Gastrocnemius medialis (tissue), 4 donors: ENCODE measurements at regions not wholly inside any gene's neighbourhood (a gene's known extent, or its start where the extent isn't known, plus 50 kb on each side); places are given as distances from the start of the nearest gene placed in this dataset.
"Not testable (repeated sequence)": the region's sequence is repeated elsewhere in the genome, so short reads cannot be mapped to it uniquely, and the experiment has no call there.

Experiments
- ATAC-seq, 2 donors: fragments of 150-250 bp; one replicate each; pipeline ENCODE4 v1.9.1; 2016
- DNase-seq, 2 donors: peaks; one replicate each; pipeline ENCODE4 v3.0.0-alpha.2; 2019
- H3K27ac ChIP-seq, 4 donors: fragments of 200-600 bp; sonication (generic); 1 replicate in 1 of 4; 2 replicates in 3 of 4; pipeline ENCODE4 v1.5.1; 2016 to 2018; ENCODE audit warnings: mild to moderate bottlenecking in 2 of 4, moderate library complexity in 1 of 4
- H3K27me3 ChIP-seq, 3 donors: fragments of 200-600 bp; sonication (generic) in 2 of 3; 1 replicate in 1 of 3; 2 replicates in 2 of 3; pipeline versions ENCODE4 v1.5.1 to v1.6.0; 2016 to 2019; ENCODE audit warnings: mild to moderate bottlenecking in 1 of 3, moderate library complexity in 1 of 3
- H3K36me3 ChIP-seq, 2 donors: fragments of 200-600 bp; sonication (generic) in 1 of 2; one replicate each; pipeline ENCODE4 v1.5.1; 2017 to 2018
- H3K4me1 ChIP-seq, 2 donors: fragments of 200-600 bp; sonication (generic) in 1 of 2; one replicate each; pipeline ENCODE4 v1.5.1; 2016 to 2017; ENCODE audit warnings: mild to moderate bottlenecking in 2 of 2
- H3K4me3 ChIP-seq, 4 donors: fragments of 200-600 bp; sonication (generic) in 3 of 4; 1 replicate in 1 of 4; 2 replicates in 3 of 4; pipeline ENCODE4 v1.5.1; 2016 to 2019; ENCODE audit warnings: mild to moderate bottlenecking in 2 of 4
- H3K9me3 ChIP-seq, 3 donors: fragments of 200-600 bp; sonication (generic) in 2 of 3; 1 replicate in 1 of 3; 2 replicates in 2 of 3; pipeline ENCODE4 v1.5.1; 2016 to 2019
- POLR2A ChIP-seq, 2 donors: fragments of 450-650 bp; IDR thresholded peaks; one replicate each; pipeline ENCODE4 v1.6.1; 2017; ENCODE audit warnings: antibody characterized with exemption in 2 of 2, mild to moderate bottlenecking in 2 of 2, moderate library complexity in 2 of 2
- in situ Hi-C, 4 donors: fragments of 200-750 bp; cut with MboI; loops; one replicate each; pipeline versions ENCODE4 v1.15.0 to v1.8.0; 2017; ENCODE audit warnings: low sequenced_read_pairs in 4 of 4
- intact Hi-C: fragments of 100-400 bp; cut with DNase I; formaldehyde crosslinking; loops from one replicate; pipeline ENCODE4 v1.15.1; 2023; ENCODE audit warnings: low total_unique reads
- TF ChIP-seq, protein P1 (sequence below), 5 experiments: fragments of 450-650 bp in 3 of 5; fragments of 200-600 bp in 2 of 5; sonication (generic) in 2 of 5; IDR thresholded peaks in 4 of 5; conservative IDR thresholded peaks in 1 of 5; 1 replicate in 4 of 5; 2 replicates in 1 of 5; pipeline ENCODE4 v1.5.1; 2016 to 2019; ENCODE audit warnings: antibody characterized with exemption in 5 of 5, mild to moderate bottlenecking in 3 of 5, moderate library complexity in 3 of 5

DNA sequence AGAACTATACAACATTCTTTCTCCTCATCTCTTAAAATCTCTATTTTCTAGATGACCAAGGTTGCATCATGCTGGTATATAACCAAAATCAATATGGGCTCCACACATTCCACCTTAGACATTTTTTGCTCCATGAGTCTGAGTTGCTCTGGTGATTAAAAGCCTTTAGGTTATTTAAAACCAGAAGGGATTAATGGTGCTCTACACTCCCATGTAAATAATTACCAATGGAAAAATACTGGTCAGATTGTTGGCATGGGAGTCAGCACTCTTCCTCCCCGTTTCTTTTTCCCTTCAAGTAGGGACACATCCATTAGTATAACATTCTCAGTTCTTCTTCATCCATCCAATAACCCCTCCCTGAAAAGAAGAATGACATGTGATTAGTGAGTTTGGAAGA lies 747.7 kb downstream of the PCDH17 start:
- Histone ChIP-seq H3K27ac (no peak overlapping the region), H3K9me3 (no peaks in the 10 kb centered on the region), H3K4me3 (no peak overlapping the region), H3K27me3 (no peaks in the 10 kb centered on the region), H3K36me3 (no peaks in the 10 kb centered on the region), H3K4me1 (no peaks in the 10 kb centered on the region)
- TF ChIP-seq, protein P1, sequence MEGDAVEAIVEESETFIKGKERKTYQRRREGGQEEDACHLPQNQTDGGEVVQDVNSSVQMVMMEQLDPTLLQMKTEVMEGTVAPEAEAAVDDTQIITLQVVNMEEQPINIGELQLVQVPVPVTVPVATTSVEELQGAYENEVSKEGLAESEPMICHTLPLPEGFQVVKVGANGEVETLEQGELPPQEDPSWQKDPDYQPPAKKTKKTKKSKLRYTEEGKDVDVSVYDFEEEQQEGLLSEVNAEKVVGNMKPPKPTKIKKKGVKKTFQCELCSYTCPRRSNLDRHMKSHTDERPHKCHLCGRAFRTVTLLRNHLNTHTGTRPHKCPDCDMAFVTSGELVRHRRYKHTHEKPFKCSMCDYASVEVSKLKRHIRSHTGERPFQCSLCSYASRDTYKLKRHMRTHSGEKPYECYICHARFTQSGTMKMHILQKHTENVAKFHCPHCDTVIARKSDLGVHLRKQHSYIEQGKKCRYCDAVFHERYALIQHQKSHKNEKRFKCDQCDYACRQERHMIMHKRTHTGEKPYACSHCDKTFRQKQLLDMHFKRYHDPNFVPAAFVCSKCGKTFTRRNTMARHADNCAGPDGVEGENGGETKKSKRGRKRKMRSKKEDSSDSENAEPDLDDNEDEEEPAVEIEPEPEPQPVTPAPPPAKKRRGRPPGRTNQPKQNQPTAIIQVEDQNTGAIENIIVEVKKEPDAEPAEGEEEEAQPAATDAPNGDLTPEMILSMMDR (IDR thresholded peaks at IDR 0.05 in 4 of 5, conservative IDR thresholded peaks at IDR 0.05 in 1 of 5), result no peak
- no peak for TF ChIP-seq POLR2A (IDR thresholded peaks at IDR 0.05)
- ATAC-seq (no peak), DNase-seq (no peak)
- in situ Hi-C loops (no loop called here), intact Hi-C loops (no loop called here)

DNA sequence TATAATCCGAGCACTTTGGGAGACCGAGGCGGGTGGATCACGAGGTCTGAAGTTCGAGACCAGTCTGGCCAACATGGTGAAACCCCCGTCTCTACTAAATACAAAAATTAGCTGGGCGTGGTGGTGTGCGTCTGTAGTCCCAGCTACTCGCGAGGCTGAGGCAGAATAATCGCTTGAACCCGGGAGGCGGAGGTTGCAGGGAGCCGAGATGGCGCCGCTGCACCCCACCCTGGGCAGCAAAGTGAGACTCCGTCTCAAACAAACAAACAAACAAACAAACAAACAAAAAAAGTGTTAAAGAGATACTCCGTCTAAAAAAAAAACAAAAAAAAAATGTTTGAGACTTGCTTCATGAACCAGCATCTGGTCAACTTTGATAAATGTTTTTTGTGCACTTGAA lies 753.8 kb downstream of the PCDH17 start:
- H3K27me3 ChIP-seq, H3K36me3 ChIP-seq, H3K4me3 ChIP-seq, ATAC-seq, in situ Hi-C loops, H3K4me1 ChIP-seq, intact Hi-C loops, H3K27ac ChIP-seq, H3K9me3 ChIP-seq, DNase-seq: not testable (repeated sequence)

DNA sequence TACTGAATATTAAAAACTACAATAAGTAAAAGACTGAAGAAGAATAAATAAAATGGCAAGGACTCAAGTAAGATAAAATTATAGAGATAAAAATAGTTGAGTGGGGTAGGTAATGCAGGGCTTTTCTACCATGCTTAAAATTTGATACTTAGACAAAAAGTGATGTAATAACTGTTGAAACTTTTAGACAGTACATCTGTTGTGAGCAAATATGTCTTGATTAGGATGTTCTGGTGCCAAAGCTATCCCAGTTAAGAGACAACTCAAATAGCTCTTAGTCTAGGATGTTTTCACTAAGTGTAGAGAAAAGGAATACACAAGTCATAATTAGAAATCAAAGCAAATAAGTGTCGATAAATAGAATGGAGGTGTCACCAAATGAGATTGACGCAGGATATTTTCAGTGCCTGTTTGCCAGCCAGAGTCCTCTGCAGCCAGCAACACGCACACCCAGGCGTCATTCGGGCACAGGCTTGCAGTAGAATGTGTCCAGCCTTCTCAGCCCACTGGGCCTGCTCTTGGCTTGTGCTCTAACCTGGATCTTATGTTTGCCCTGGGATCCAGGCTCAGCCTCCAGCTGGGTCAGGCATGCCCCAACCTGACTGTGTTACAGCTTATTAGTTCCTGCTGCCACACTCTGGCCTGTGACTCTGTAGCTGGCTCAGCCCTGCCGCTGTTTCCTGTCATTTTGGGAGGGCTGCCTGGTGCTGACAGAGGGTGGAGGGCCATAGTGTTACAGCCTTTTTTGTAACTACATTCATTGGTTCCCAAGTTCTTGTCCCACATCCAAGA lies 766.2 kb downstream of the PCDH17 start:
- H3K27ac ChIP-seq, result no peak overlapping the region
- no peak for ATAC-seq

DNA sequence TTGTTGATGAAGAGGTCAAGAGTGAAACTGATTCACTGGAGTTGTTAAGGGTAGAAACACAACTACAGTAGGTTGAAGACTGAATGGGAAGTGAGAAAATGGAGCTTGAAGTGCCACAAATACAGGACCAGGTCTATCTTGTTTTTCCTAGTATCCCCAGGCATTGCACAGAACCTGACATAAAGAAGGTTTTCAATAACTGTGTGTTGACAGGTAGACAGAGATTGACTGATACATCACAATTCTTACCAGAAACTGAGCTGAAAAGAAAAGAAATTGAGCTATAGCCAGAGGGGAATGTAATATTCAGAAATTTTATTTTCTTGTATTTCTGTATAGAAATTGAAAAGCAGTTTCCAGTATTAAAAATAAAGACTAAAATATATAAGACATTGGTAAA lies 767.7 kb downstream of the PCDH17 start:
- no peak for TF ChIP-seq POLR2A (IDR thresholded peaks at IDR 0.05)
- TF ChIP-seq, protein P1 (IDR thresholded peaks at IDR 0.05 in 4 of 5, conservative IDR thresholded peaks at IDR 0.05 in 1 of 5), result no peak
- Histone ChIP-seq H3K27ac (no peak overlapping the region), H3K9me3 (no peaks in the 10 kb centered on the region), H3K4me1 (no peaks in the 10 kb centered on the region), H3K36me3 (no peaks in the 10 kb centered on the region), H3K4me3 (no peak overlapping the region), H3K27me3 (no peaks in the 10 kb centered on the region)
- intact Hi-C loops (no loop called here), in situ Hi-C loops (no loop called here)
- DNase-seq, result no peak
- ATAC-seq, result no peak

More for the DNA sequence above, 766.2 kb downstream of the PCDH17 start:
- Histone ChIP-seq H3K4me1 (no peaks in the 10 kb centered on the region), H3K27me3 (no peaks in the 10 kb centered on the region), H3K36me3 (no peaks in the 10 kb centered on the region), H3K9me3 (no peaks in the 10 kb centered on the region), H3K4me3 (no peak overlapping the region)
- TF ChIP-seq, protein P1 (IDR thresholded peaks at IDR 0.05 in 4 of 5, conservative IDR thresholded peaks at IDR 0.05 in 1 of 5), result no peak
- no peak for TF ChIP-seq POLR2A (IDR thresholded peaks at IDR 0.05)
- intact Hi-C loops (no loop called here), in situ Hi-C loops (no loop called here)
- DNase-seq, result no peak

DNA sequence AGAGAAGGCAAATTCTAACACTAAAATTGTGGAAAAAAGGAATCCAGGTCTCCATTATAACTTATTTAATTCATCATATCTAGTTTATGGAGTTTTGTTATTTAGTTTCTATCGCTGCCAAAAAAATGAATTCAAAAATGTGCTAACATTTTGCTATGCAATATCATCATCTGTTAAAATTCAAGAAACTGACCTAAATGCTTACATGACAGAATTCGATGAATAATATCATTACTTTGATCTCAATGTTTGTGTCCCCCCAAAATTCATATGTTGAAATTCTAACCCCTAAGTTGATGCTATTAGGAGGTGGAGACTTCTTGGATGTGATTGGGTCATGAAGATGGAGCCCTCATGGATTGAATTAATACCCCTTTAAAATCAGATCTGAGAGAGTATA lies 775.0 kb downstream of the PCDH17 start:
- in situ Hi-C loops, result no loop called here
- intact Hi-C loops, result no loop called here
- Histone ChIP-seq H3K4me1 (no peaks in the 10 kb centered on the region), H3K27ac (no peak overlapping the region), H3K9me3 (no peaks in the 10 kb centered on the region), H3K36me3 (no peaks in the 10 kb centered on the region), H3K27me3 (no peaks in the 10 kb centered on the region), H3K4me3 (no peak overlapping the region)
- ATAC-seq (no peak), DNase-seq (no peak)
- TF ChIP-seq, protein P1 (IDR thresholded peaks at IDR 0.05 in 4 of 5, conservative IDR thresholded peaks at IDR 0.05 in 1 of 5), result no peak
- no peak for TF ChIP-seq POLR2A (IDR thresholded peaks at IDR 0.05)
